Neural progenitor cell (in vitro differentiated cells): ENCODE measurements at regions not wholly inside any gene's neighbourhood (a gene's known extent, or its start where the extent isn't known, plus 50 kb on each side); places are given as distances from the start of the nearest gene placed in this dataset.

Experiments used
- CTCF ChIP-seq: fragments of 200-600 bp; sonication (generic); IDR thresholded peaks from 2 replicates; pipeline ENCODE4 v1.5.1; 2017; ENCODE audit warnings: antibody characterized with exemption, mild to moderate bottlenecking
- EZH2 ChIP-seq: fragments of 200-600 bp; sonication (generic); IDR thresholded peaks from 2 replicates; pipeline ENCODE4 v1.6.1; 2017; ENCODE audit warnings: antibody characterized with exemption, mild to moderate bottlenecking, moderate library complexity

- TF ChIP-seq CTCF (no peak), EZH2 (no peak)
Measured at GRCh38 chr15:38079236-38079635, 144.8 kb downstream of the TMCO5A start.
